ENCODE measurements at regions not wholly inside any gene's neighbourhood (a gene's known extent, or its start where the extent isn't known, plus 50 kb on each side); places are given as distances from the start of the nearest gene placed in this dataset.

- no peak for TF ChIP-seq CTCF (IDR thresholded peaks at IDR 0.05)
- TF ChIP-seq POLR2A (IDR thresholded peaks at IDR 0.05), result no peak
Measured at GRCh38 chr4:14896656-14897175, 105.6 kb upstream of the CPEB2 start.
